HEK293T (cell line): ENCODE measurements at regions not wholly inside any gene's neighbourhood (a gene's known extent, or its start where the extent isn't known, plus 50 kb on each side); places are given as distances from the start of the nearest gene placed in this dataset.

Experiments used
- ELF4 ChIP-seq: fragments of 450-650 bp; IDR thresholded peaks from 2 replicates; pipeline ENCODE4 v1.6.1; 2017; ENCODE audit warnings: antibody characterized with exemption
- FOXM1 ChIP-seq: fragments of 450-650 bp; IDR thresholded peaks from 2 replicates; pipeline ENCODE4 v1.6.1; 2017; ENCODE audit warnings: mild to moderate bottlenecking, borderline replicate concordance
- HDGF ChIP-seq: fragments of 450-650 bp; IDR thresholded peaks from 2 replicates; pipeline ENCODE4 v1.6.1; 2017; ENCODE audit warnings: antibody characterized with exemption, borderline replicate concordance
- L3MBTL2 ChIP-seq: fragments of 450-650 bp; conservative IDR thresholded peaks from 2 replicates; pipeline ENCODE4 v1.6.1; 2016; ENCODE audit warnings: mild to moderate bottlenecking
- SP1 ChIP-seq: fragments of 450-650 bp; IDR thresholded peaks from 2 replicates; pipeline ENCODE4 v1.6.1; 2017
- SUZ12 ChIP-seq: fragments of 450-650 bp; IDR thresholded peaks from 2 replicates; pipeline ENCODE4 v1.6.1; 2016; ENCODE audit warnings: mild to moderate bottlenecking
- TARDBP ChIP-seq: fragments of 450-650 bp; IDR thresholded peaks from 2 replicates; pipeline ENCODE4 v1.6.1; 2016
- ZNF384 ChIP-seq: fragments of 450-650 bp; IDR thresholded peaks from 2 replicates; pipeline ENCODE4 v1.6.1; 2016
- TF ChIP-seq, protein P1 (sequence below): fragments of 450-650 bp; IDR thresholded peaks from 2 replicates; pipeline ENCODE4 v1.6.1; 2016

DNA sequence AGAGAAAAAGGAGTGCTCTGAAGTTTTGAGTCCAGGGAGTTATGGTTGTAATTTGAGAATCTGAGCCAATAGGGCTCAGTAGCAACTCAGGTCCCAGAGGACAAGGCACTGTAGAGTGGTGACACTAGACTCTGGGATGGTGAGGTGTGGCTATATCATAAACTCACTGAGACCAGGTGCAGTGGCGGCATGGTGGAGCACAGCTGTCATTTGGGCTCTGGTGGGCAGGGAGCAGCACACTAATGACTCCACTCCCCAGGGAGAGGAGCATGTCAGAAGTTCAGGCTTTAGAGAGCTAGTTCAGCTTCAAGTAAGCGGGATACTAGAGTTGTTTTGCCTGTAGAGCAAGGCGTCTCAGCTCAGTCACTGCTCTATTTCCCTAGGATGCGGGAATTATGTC, 165.4 kb upstream of the USP38 start:
- TF ChIP-seq SUZ12 = no peak
- no peak for TF ChIP-seq FOXM1
- no peak for TF ChIP-seq TARDBP
- no peak for TF ChIP-seq SP1
- no peak for TF ChIP-seq ELF4
- TF ChIP-seq, protein P1, sequence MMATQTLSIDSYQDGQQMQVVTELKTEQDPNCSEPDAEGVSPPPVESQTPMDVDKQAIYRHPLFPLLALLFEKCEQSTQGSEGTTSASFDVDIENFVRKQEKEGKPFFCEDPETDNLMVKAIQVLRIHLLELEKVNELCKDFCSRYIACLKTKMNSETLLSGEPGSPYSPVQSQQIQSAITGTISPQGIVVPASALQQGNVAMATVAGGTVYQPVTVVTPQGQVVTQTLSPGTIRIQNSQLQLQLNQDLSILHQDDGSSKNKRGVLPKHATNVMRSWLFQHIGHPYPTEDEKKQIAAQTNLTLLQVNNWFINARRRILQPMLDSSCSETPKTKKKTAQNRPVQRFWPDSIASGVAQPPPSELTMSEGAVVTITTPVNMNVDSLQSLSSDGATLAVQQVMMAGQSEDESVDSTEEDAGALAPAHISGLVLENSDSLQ = no peak
- no peak for TF ChIP-seq L3MBTL2
- TF ChIP-seq HDGF = no peak
- TF ChIP-seq ZNF384 = no peak
